Esophagus squamous epithelium (tissue), 4 donors: ENCODE measurements at regions not wholly inside any gene's neighbourhood (a gene's known extent, or its start where the extent isn't known, plus 50 kb on each side); places are given as distances from the start of the nearest gene placed in this dataset.

Experiments used
- CTCF ChIP-seq, 6 experiments: fragments of 450-650 bp in 4 of 6; fragments of 200-600 bp in 2 of 6; sonication (generic) in 2 of 6; IDR thresholded peaks; one replicate each; pipeline ENCODE4 v1.5.1; 2016 to 2019; ENCODE audit warnings: antibody characterized with exemption in 6 of 6, mild to moderate bottlenecking in 4 of 6, moderate library complexity in 4 of 6
- POLR2A ChIP-seq, 4 donors: fragments of 450-650 bp; IDR thresholded peaks; one replicate each; pipeline ENCODE4 v1.6.1; 2017; ENCODE audit warnings: antibody characterized with exemption in 4 of 4, mild to moderate bottlenecking in 4 of 4, moderate library complexity in 3 of 4

GRCh38 chr5:86452251-86452650 is 165.5 kb upstream of the COX7C start:
- TF ChIP-seq CTCF (IDR thresholded peaks at IDR 0.05) = no peak
- TF ChIP-seq POLR2A (IDR thresholded peaks at IDR 0.05) = no peak
